GM12891 (cell line): ENCODE measurements at regions not wholly inside any gene's neighbourhood (a gene's known extent, or its start where the extent isn't known, plus 50 kb on each side); places are given as distances from the start of the nearest gene placed in this dataset.
"Not testable (repeated sequence)": the region's sequence is repeated elsewhere in the genome, so short reads cannot be mapped to it uniquely, and the experiment has no call there.

Source experiments
- DNase-seq: peaks from one replicate; pipeline ENCODE4 v3.0.0; 2011; ENCODE audit warnings: low spot score; ENCODE audit not compliant: insufficient read length
- FAIRE-seq: peaks from 2 replicates; lab custom pipeline; 2011; peaks lifted over from hg19 to GRCh38; lab: Jason Lieb, UNC
- PAX5 ChIP-seq: IDR thresholded peaks from 2 replicates; pipeline ENCODE4 v1.6.1; 2011; ENCODE audit warnings: low read length, moderate library complexity, mild to moderate bottlenecking; ENCODE audit not compliant: insufficient read depth, severe bottlenecking
- POLR2A ChIP-seq: IDR thresholded peaks from 2 replicates; pipeline ENCODE4 v1.6.1; 2011; ENCODE audit warnings: low read depth, low read length, control low read depth
- POLR2AphosphoS5 ChIP-seq: IDR thresholded peaks from 2 replicates; pipeline ENCODE4 v1.6.1; 2011; ENCODE audit warnings: low read depth, low read length, control low read depth
- POU2F2 ChIP-seq: IDR thresholded peaks from 2 replicates; pipeline ENCODE4 v1.6.1; 2011; ENCODE audit warnings: low read depth, mild to moderate bottlenecking, control low read depth, low read length, moderate library complexity
- SPI1 ChIP-seq: IDR thresholded peaks from 2 replicates; pipeline ENCODE4 v1.6.1; 2011; ENCODE audit warnings: low read depth, low read length, control low read depth
- TAF1 ChIP-seq: IDR thresholded peaks from 2 replicates; pipeline ENCODE4 v1.6.1; 2011; ENCODE audit warnings: low read depth, low read length, control low read depth

- FAIRE-seq: no peak
- TF ChIP-seq PAX5 (no peak), POU2F2 (no peak), TAF1 (no peak)
Measured at GRCh38 chr16:50453446-50453845, 84.7 kb upstream of the BRD7 start.

GRCh38 chr16:50451951-50452508 lies 83.2 kb upstream of the BRD7 start:
- TF ChIP-seq TAF1 (no peak), POLR2AphosphoS5 (no peak), SPI1 (no peak), POLR2A (no peak), PAX5 (no peak), POU2F2 (no peak)
- FAIRE-seq: no peak
- no peak for DNase-seq

More at GRCh38 chr16:50453446-50453845, 84.7 kb upstream of the BRD7 start:
- no peak for DNase-seq

GRCh38 chr16:50450957-50451356 lies 82.2 kb upstream of the BRD7 start:
- FAIRE-seq (no peak), DNase-seq (no peak)
- TF ChIP-seq POLR2A (no peak), SPI1 (no peak), POLR2AphosphoS5 (no peak), PAX5 (no peak), POU2F2 (no peak), TAF1 (no peak)

GRCh38 chr16:50449800-50450199 lies 81.0 kb upstream of the BRD7 start:
- FAIRE-seq: no peak
- TF ChIP-seq TAF1 (no peak), SPI1 (no peak), POU2F2 (no peak), POLR2A (no peak), POLR2AphosphoS5 (no peak), PAX5 (no peak)
- DNase-seq: no peak

- no peak for TF ChIP-seq TAF1
- TF ChIP-seq POU2F2: no peak
- TF ChIP-seq PAX5: no peak
- TF ChIP-seq POLR2A: no peak
- no peak for TF ChIP-seq SPI1
- no peak for TF ChIP-seq POLR2AphosphoS5
- FAIRE-seq (no peak), DNase-seq (no peak)
Measured at GRCh38 chr16:50448981-50449380, 80.2 kb upstream of the BRD7 start.

- FAIRE-seq: no peak
- DNase-seq: no peak
- TF ChIP-seq SPI1 (no peak), POLR2A (no peak), POU2F2 (no peak), TAF1 (no peak), PAX5 (no peak), POLR2AphosphoS5 (no peak)
Measured at GRCh38 chr16:50448522-50448921, 79.7 kb upstream of the BRD7 start.

- not testable (repeated sequence) for DNase-seq, FAIRE-seq
Measured at GRCh38 chr16:50447386-50447785, 78.6 kb upstream of the BRD7 start.

- FAIRE-seq: no peak
- no peak for DNase-seq
- no peak for TF ChIP-seq PAX5
- TF ChIP-seq POU2F2: no peak
- no peak for TF ChIP-seq POLR2AphosphoS5
- no peak for TF ChIP-seq SPI1
- TF ChIP-seq TAF1: no peak
- no peak for TF ChIP-seq POLR2A
Measured at GRCh38 chr16:50446861-50447260, 78.1 kb upstream of the BRD7 start.

GRCh38 chr16:50445621-50446555 lies 77.1 kb upstream of the BRD7 start:
- no peak for DNase-seq
- no peak for TF ChIP-seq POLR2AphosphoS5
- TF ChIP-seq TAF1: no peak
- no peak for TF ChIP-seq POLR2A
- TF ChIP-seq PAX5: no peak
- no peak for TF ChIP-seq POU2F2
- TF ChIP-seq SPI1: no peak
- no peak for FAIRE-seq

- FAIRE-seq (no peak), DNase-seq (no peak)
- TF ChIP-seq PAX5: no peak
- TF ChIP-seq TAF1: no peak
- no peak for TF ChIP-seq POLR2A
- no peak for TF ChIP-seq SPI1
- TF ChIP-seq POU2F2: no peak
- TF ChIP-seq POLR2AphosphoS5: no peak
Measured at GRCh38 chr16:50444526-50444925, 75.7 kb upstream of the BRD7 start.
